HUES6 (cell line): ENCODE measurements at regions not wholly inside any gene's neighbourhood (a gene's known extent, or its start where the extent isn't known, plus 50 kb on each side); places are given as distances from the start of the nearest gene placed in this dataset.

ENCODE experiments used
- H3K27ac ChIP-seq: 2 replicates; pipeline ENCODE4 v1.7.0; 2013; ENCODE audit warnings: low read depth, mild to moderate bottlenecking, low read length, inconsistent platforms
- H3K27me3 ChIP-seq: 2 replicates; pipeline ENCODE4 v1.6.1; 2013; ENCODE audit warnings: low read length; ENCODE audit not compliant: control insufficient read depth, insufficient read depth
- H3K36me3 ChIP-seq: 2 replicates; pipeline ENCODE4 v1.6.1; 2013; ENCODE audit warnings: low read length; ENCODE audit not compliant: control insufficient read depth, insufficient read depth
- H3K4me1 ChIP-seq: 2 replicates; pipeline ENCODE4 v1.6.1; 2013; ENCODE audit warnings: low read length; ENCODE audit not compliant: control insufficient read depth, insufficient read depth
- H3K4me3 ChIP-seq: 2 replicates; pipeline ENCODE4 v1.5.1; 2013; ENCODE audit warnings: low read depth, low read length
- H3K9ac ChIP-seq: one replicate; pipeline ENCODE4 v1.6.1; 2013; ENCODE audit warnings: mild to moderate bottlenecking, low read length
- H3K9me3 ChIP-seq: 2 replicates; pipeline ENCODE4 v1.6.1; 2013; ENCODE audit warnings: low read depth, low read length; ENCODE audit not compliant: control insufficient read depth, insufficient read depth

GRCh38 chr16:86303787-86304678 lies 206.3 kb upstream of the FOXF1 start:
- H3K27ac ChIP-seq: no peak overlapping the region
- H3K4me1 ChIP-seq: peaks cover 35% of the 10 kb centered on the region
- H3K9ac ChIP-seq: peak overlapping the region; percentile 30
- H3K4me3 ChIP-seq: no peak overlapping the region
- no peaks in the 10 kb centered on the region for H3K9me3 ChIP-seq
- no peaks in the 10 kb centered on the region for H3K27me3 ChIP-seq
- H3K36me3 ChIP-seq: no peaks in the 10 kb centered on the region

GRCh38 chr16:86304868-86305267 lies 205.5 kb upstream of the FOXF1 start:
- H3K9me3 ChIP-seq: no peaks in the 10 kb centered on the region
- H3K9ac ChIP-seq: no peak overlapping the region
- no peak overlapping the region for H3K4me3 ChIP-seq
- H3K36me3 ChIP-seq: no peaks in the 10 kb centered on the region
- H3K27me3 ChIP-seq: no peaks in the 10 kb centered on the region
- H3K4me1 ChIP-seq: peaks cover 34% of the 10 kb centered on the region
- H3K27ac ChIP-seq: no peak overlapping the region

- no peaks in the 10 kb centered on the region for H3K36me3 ChIP-seq
- H3K27ac ChIP-seq: no peak overlapping the region
- H3K9ac ChIP-seq: no peak overlapping the region
- H3K27me3 ChIP-seq: no peaks in the 10 kb centered on the region
- H3K4me3 ChIP-seq: no peak overlapping the region
- peaks cover 30% of the 10 kb centered on the region for H3K4me1 ChIP-seq
- H3K9me3 ChIP-seq: no peaks in the 10 kb centered on the region
Observed at GRCh38 chr16:86305440-86305839, 204.9 kb upstream of the FOXF1 start.

- no peaks in the 10 kb centered on the region for H3K27me3 ChIP-seq
Observed at GRCh38 chr16:86306011-86306644, 204.2 kb upstream of the FOXF1 start.

GRCh38 chr16:86306811-86307513 lies 203.4 kb upstream of the FOXF1 start:
- peaks cover 16% of the 10 kb centered on the region; the same call in 1 of the 2 replicates for H3K4me1 ChIP-seq
- H3K36me3 ChIP-seq: no peaks in the 10 kb centered on the region
- H3K27me3 ChIP-seq: no peaks in the 10 kb centered on the region
- H3K9ac ChIP-seq: no peak overlapping the region
- H3K9me3 ChIP-seq: no peaks in the 10 kb centered on the region
- no peak overlapping the region for H3K27ac ChIP-seq
- no peak overlapping the region for H3K4me3 ChIP-seq

More at GRCh38 chr16:86306011-86306644, 204.2 kb upstream of the FOXF1 start:
- Histone ChIP-seq H3K27ac (no peak overlapping the region), H3K9ac (no peak overlapping the region), H3K9me3 (no peaks in the 10 kb centered on the region), H3K4me3 (no peak overlapping the region), H3K36me3 (no peaks in the 10 kb centered on the region), H3K4me1 (peaks cover 24% of the 10 kb centered on the region)

- Histone ChIP-seq H3K4me1 (peaks cover 11% of the 10 kb centered on the region; the same call in 1 of the 2 replicates), H3K9ac (no peak overlapping the region), H3K9me3 (no peaks in the 10 kb centered on the region), H3K4me3 (no peak overlapping the region), H3K36me3 (no peaks in the 10 kb centered on the region), H3K27ac (no peak overlapping the region), H3K27me3 (no peaks in the 10 kb centered on the region)
Observed at GRCh38 chr16:86307514-86307903, 202.8 kb upstream of the FOXF1 start.

GRCh38 chr16:86308514-86308913 lies 201.8 kb upstream of the FOXF1 start:
- Histone ChIP-seq H3K27me3 (no peaks in the 10 kb centered on the region), H3K9ac (no peak overlapping the region), H3K36me3 (no peaks in the 10 kb centered on the region), H3K27ac (no peak overlapping the region), H3K9me3 (no peaks in the 10 kb centered on the region), H3K4me3 (no peak overlapping the region), H3K4me1 (peaks cover 11% of the 10 kb centered on the region; the same call in 1 of the 2 replicates)

- Histone ChIP-seq H3K9me3 (no peaks in the 10 kb centered on the region), H3K27me3 (no peaks in the 10 kb centered on the region), H3K27ac (no peak overlapping the region), H3K4me1 (no peaks in the 10 kb centered on the region; the same call in 1 of the 2 replicates), H3K9ac (no peak overlapping the region), H3K36me3 (no peaks in the 10 kb centered on the region), H3K4me3 (no peak overlapping the region)
Observed at GRCh38 chr16:86313631-86314030, 196.7 kb upstream of the FOXF1 start.

GRCh38 chr16:86314402-86315025 lies 195.8 kb upstream of the FOXF1 start:
- Histone ChIP-seq H3K9ac (no peak overlapping the region), H3K4me3 (no peak overlapping the region), H3K36me3 (no peaks in the 10 kb centered on the region), H3K27ac (no peak overlapping the region), H3K4me1 (no peaks in the 10 kb centered on the region; the same call in 1 of the 2 replicates), H3K9me3 (no peaks in the 10 kb centered on the region), H3K27me3 (no peaks in the 10 kb centered on the region)

GRCh38 chr16:86316967-86317812 lies 193.1 kb upstream of the FOXF1 start:
- H3K9ac ChIP-seq: no peak overlapping the region
- H3K4me1 ChIP-seq: no peaks in the 10 kb centered on the region; the same call in 1 of the 2 replicates

More at GRCh38 chr16:86316967-86317812, 193.1 kb upstream of the FOXF1 start:
- Histone ChIP-seq H3K36me3 (no peaks in the 10 kb centered on the region), H3K27me3 (no peaks in the 10 kb centered on the region), H3K9me3 (no peaks in the 10 kb centered on the region), H3K4me3 (no peak overlapping the region), H3K27ac (no peak overlapping the region)
